Calu3 (cell line): ENCODE measurements at regions not wholly inside any gene's neighbourhood (a gene's known extent, or its start where the extent isn't known, plus 50 kb on each side); places are given as distances from the start of the nearest gene placed in this dataset.

Source experiments
- BruUV-seq: library from RNA; stranded (reverse); fragments of 400-500 nt; replicated peaks from 2 replicates; lab custom pipeline; 2021; lab: Mats Ljungman, UMichigan
- CTCF ChIA-PET: fragments of 300-600 bp; sonication (Branson Sonifier 250); formaldehyde crosslinking; loops from one replicate; lab custom pipeline; 2022; ENCODE audit warnings: antibody characterized with exemption; lab: Charles Lee
- DNase-seq: peaks from one replicate; pipeline ENCODE4 v3.0.0; 2022
- H3K27ac Mint-ChIP-seq: one replicate; pipeline ENCODE4 v1.8.0; 2022; ENCODE audit warnings: mixed read lengths; ENCODE audit not compliant: unreplicated experiment
- H3K27me3 Mint-ChIP-seq: one replicate; pipeline ENCODE4 v1.8.0; 2022; ENCODE audit warnings: mixed read lengths; ENCODE audit not compliant: unreplicated experiment
- H3K36me3 Mint-ChIP-seq: one replicate; pipeline ENCODE4 v1.8.0; 2022; ENCODE audit warnings: mild to moderate bottlenecking, moderate library complexity, mixed read lengths; ENCODE audit not compliant: insufficient read depth, unreplicated experiment
- H3K4me1 Mint-ChIP-seq: one replicate; pipeline ENCODE4 v1.8.0; 2022; ENCODE audit warnings: mild to moderate bottlenecking, low read depth, mixed read lengths; ENCODE audit not compliant: unreplicated experiment
- H3K4me3 Mint-ChIP-seq: one replicate; pipeline ENCODE4 v1.8.0; 2022; ENCODE audit warnings: mild to moderate bottlenecking, low read depth, moderate library complexity, mixed read lengths; ENCODE audit not compliant: unreplicated experiment
- H3K9me3 Mint-ChIP-seq: one replicate; pipeline ENCODE4 v1.8.0; 2022; ENCODE audit warnings: low read depth, mixed read lengths; ENCODE audit not compliant: unreplicated experiment
- CTCF ChIP-seq: fragments of 200-600 bp; IDR thresholded peaks from one replicate; pipeline ENCODE4 v1.8.0; 2022; ENCODE audit warnings: antibody characterized with exemption; ENCODE audit not compliant: unreplicated experiment
- intact Hi-C: fragments of 100-400 bp; cut with micrococcal nuclease; formaldehyde crosslinking; loops from one replicate; pipeline ENCODE4 v1.10.0; 2022; ENCODE audit not compliant: unreplicated experiment

GRCh38 chr2:5763531-5763930 is 71.3 kb downstream of the SOX11 start:
- DNase-seq, result no peak
- TF ChIP-seq CTCF, result no peak
- peaks cover 14% of the 10 kb centered on the region for H3K9me3 Mint-ChIP-seq
- no peaks in the 10 kb centered on the region for H3K36me3 Mint-ChIP-seq
- H3K4me1 Mint-ChIP-seq, result no peaks in the 10 kb centered on the region
- intact Hi-C loops, result no loop called here
- no peak overlapping the region for H3K4me3 Mint-ChIP-seq
- H3K27me3 Mint-ChIP-seq, result no peaks in the 10 kb centered on the region
- no peak overlapping the region for H3K27ac Mint-ChIP-seq
- CTCF ChIA-PET, result no interaction called here
- BruUV-seq, result no TSS peak

GRCh38 chr2:5764041-5764440 is 71.9 kb downstream of the SOX11 start:
- BruUV-seq, result no TSS peak
- Mint-ChIP-seq H3K9me3 (peaks cover 17% of the 10 kb centered on the region), H3K36me3 (no peaks in the 10 kb centered on the region), H3K27ac (no peak overlapping the region), H3K4me3 (no peak overlapping the region), H3K4me1 (no peaks in the 10 kb centered on the region), H3K27me3 (no peaks in the 10 kb centered on the region)
- intact Hi-C loops, result no loop called here
- no peak for DNase-seq
- TF ChIP-seq CTCF, result no peak
- CTCF ChIA-PET, result no interaction called here

- Mint-ChIP-seq H3K36me3 (no peaks in the 10 kb centered on the region), H3K4me1 (no peaks in the 10 kb centered on the region), H3K9me3 (peaks cover 14% of the 10 kb centered on the region), H3K4me3 (no peak overlapping the region), H3K27ac (no peak overlapping the region), H3K27me3 (no peaks in the 10 kb centered on the region)
- TF ChIP-seq CTCF, result no peak
- intact Hi-C loops, result no loop called here
- DNase-seq, result no peak
- CTCF ChIA-PET, result no interaction called here
- BruUV-seq, result no TSS peak
These were observed 73.9 kb downstream of the SOX11 start for GRCh38 chr2:5766056-5766455.

GRCh38 chr2:5766561-5766960 is 74.4 kb downstream of the SOX11 start:
- no peaks in the 10 kb centered on the region for H3K4me1 Mint-ChIP-seq
- peaks cover 14% of the 10 kb centered on the region for H3K9me3 Mint-ChIP-seq
- no peak for TF ChIP-seq CTCF
- no TSS peak for BruUV-seq
- H3K27ac Mint-ChIP-seq, result no peak overlapping the region
- CTCF ChIA-PET, result no interaction called here
- DNase-seq, result no peak
- no peak overlapping the region for H3K4me3 Mint-ChIP-seq
- no peaks in the 10 kb centered on the region for H3K36me3 Mint-ChIP-seq
- intact Hi-C loops, result no loop called here
- no peaks in the 10 kb centered on the region for H3K27me3 Mint-ChIP-seq
